Tibial artery (tissue), 4 donors: ENCODE measurements at regions not wholly inside any gene's neighbourhood (a gene's known extent, or its start where the extent isn't known, plus 50 kb on each side); places are given as distances from the start of the nearest gene placed in this dataset.

ENCODE experiments used
- DNase-seq, 2 donors: peaks; one replicate each; pipeline ENCODE4 v3.0.0-alpha.2; 2019
- H3K27ac ChIP-seq, 2 donors: fragments of 200-600 bp; sonication (generic) in 1 of 2; 1 replicate in 1 of 2; 2 replicates in 1 of 2; pipeline ENCODE4 v1.5.1; 2018 to 2019; ENCODE audit warnings: mild to moderate bottlenecking in 1 of 2
- H3K27me3 ChIP-seq, 2 donors: fragments of 200-600 bp; sonication (generic) in 1 of 2; one replicate each; pipeline versions ENCODE4 v1.5.1 to v1.6.0; 2016 to 2019
- H3K36me3 ChIP-seq, 3 donors: fragments of 200-600 bp; sonication (generic) in 2 of 3; one replicate each; pipeline ENCODE4 v1.5.1; 2016 to 2019; ENCODE audit warnings: mild to moderate bottlenecking in 2 of 3
- H3K4me1 ChIP-seq, 4 donors: fragments of 200-600 bp; sonication (generic) in 2 of 4; 1 replicate in 3 of 4; 2 replicates in 1 of 4; pipeline ENCODE4 v1.5.1; 2016 to 2019
- H3K4me3 ChIP-seq, 2 donors: fragments of 200-600 bp; sonication (generic) in 1 of 2; 1 replicate in 1 of 2; 2 replicates in 1 of 2; pipeline ENCODE4 v1.5.1; 2018 to 2019; ENCODE audit warnings: mild to moderate bottlenecking in 2 of 2
- H3K9me3 ChIP-seq, 3 donors: fragments of 200-600 bp; sonication (generic) in 1 of 3; one replicate each; pipeline ENCODE4 v1.5.1; 2016 to 2019
- intact Hi-C: fragments of 100-400 bp; cut with DNase I; formaldehyde crosslinking; loops from one replicate; pipeline ENCODE4 v1.15.0; 2023; ENCODE audit warnings: low total_unique reads
- TF ChIP-seq, protein P1 (sequence below), 2 experiments: fragments of 200-600 bp in 1 of 2; fragments of 450-650 bp in 1 of 2; IDR thresholded peaks; one replicate each; pipeline ENCODE4 v1.5.1; 2017 to 2019; ENCODE audit warnings: antibody characterized with exemption in 2 of 2, mild to moderate bottlenecking in 1 of 2, moderate library complexity in 1 of 2

DNA sequence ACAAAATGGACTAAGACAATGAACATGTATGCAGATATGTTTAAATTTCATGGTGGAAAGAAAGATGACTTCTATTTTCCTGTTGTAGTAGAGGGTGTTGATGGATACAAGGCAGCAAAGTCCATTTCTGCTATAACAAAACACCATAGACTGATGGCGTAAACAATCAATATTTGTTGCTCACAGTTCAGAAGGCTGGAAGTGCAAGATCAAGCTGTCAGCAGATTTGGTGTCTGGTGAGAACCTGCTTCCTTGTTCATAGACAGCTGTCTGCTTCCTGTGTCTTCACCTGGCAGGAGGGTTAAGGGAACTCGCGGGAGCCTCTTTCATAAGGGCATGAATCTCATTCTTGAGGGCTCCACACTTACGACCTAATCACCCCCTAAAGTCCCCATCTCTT, 83.0 kb upstream of the ELOVL5 start:
- no peaks in the 10 kb centered on the region for H3K9me3 ChIP-seq
- TF ChIP-seq, protein P1, sequence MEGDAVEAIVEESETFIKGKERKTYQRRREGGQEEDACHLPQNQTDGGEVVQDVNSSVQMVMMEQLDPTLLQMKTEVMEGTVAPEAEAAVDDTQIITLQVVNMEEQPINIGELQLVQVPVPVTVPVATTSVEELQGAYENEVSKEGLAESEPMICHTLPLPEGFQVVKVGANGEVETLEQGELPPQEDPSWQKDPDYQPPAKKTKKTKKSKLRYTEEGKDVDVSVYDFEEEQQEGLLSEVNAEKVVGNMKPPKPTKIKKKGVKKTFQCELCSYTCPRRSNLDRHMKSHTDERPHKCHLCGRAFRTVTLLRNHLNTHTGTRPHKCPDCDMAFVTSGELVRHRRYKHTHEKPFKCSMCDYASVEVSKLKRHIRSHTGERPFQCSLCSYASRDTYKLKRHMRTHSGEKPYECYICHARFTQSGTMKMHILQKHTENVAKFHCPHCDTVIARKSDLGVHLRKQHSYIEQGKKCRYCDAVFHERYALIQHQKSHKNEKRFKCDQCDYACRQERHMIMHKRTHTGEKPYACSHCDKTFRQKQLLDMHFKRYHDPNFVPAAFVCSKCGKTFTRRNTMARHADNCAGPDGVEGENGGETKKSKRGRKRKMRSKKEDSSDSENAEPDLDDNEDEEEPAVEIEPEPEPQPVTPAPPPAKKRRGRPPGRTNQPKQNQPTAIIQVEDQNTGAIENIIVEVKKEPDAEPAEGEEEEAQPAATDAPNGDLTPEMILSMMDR (IDR thresholded peaks at IDR 0.05) = no peak
- no peaks in the 10 kb centered on the region for H3K4me1 ChIP-seq
- intact Hi-C loops = no loop called here
- no peak overlapping the region for H3K4me3 ChIP-seq
- no peak for DNase-seq
- H3K27ac ChIP-seq = no peak overlapping the region
- no peaks in the 10 kb centered on the region for H3K27me3 ChIP-seq
- H3K36me3 ChIP-seq = no peaks in the 10 kb centered on the region

DNA sequence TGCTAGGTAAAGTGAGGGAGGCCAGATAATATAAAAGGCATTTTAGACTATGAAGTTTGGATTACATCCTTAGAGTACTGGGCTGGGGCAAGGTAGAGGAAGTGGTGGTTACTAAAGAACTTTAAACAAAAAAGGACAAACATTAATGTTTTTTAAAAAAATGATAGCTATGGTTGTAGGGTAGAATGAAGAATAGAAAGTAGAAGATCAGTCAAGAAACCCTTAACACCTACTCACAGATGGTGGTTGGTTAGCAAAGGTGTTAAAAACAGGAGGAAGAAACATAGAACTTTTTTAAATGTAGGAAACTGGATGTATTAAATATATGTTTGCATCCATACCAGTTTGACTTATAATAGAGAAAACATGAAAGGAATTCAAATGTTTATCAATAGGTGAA, 80.7 kb upstream of the ELOVL5 start:
- Histone ChIP-seq H3K27ac (no peak overlapping the region), H3K9me3 (no peaks in the 10 kb centered on the region), H3K4me1 (no peaks in the 10 kb centered on the region), H3K4me3 (no peak overlapping the region), H3K36me3 (no peaks in the 10 kb centered on the region), H3K27me3 (no peaks in the 10 kb centered on the region)
- intact Hi-C loops = no loop called here
- TF ChIP-seq, protein P1 (IDR thresholded peaks at IDR 0.05) = no peak
- DNase-seq = no peak

DNA sequence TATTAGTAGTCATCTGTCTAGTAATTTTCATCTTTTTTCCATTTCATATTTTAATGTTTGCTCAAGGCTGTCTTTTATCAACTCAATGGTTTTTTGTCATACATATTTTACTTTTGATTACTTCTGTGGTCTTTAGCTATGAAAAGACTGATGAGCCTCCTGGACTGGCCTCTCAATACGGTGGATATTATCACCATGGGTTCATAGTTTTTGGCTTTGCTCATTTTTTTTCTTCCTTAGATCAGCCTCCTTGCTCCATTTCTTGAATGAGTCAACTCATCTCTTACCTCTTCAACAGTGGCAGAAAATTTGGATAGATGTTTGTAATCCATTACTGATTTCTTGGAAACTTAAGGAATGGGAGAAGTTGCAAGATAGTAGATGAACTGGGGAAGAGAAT, 80.1 kb upstream of the ELOVL5 start:
- Histone ChIP-seq H3K27ac (no peak overlapping the region), H3K4me3 (no peak overlapping the region), H3K27me3 (no peaks in the 10 kb centered on the region), H3K4me1 (no peaks in the 10 kb centered on the region), H3K36me3 (no peaks in the 10 kb centered on the region), H3K9me3 (no peaks in the 10 kb centered on the region)
- intact Hi-C loops = no loop called here
- DNase-seq = no peak
- TF ChIP-seq, protein P1 (IDR thresholded peaks at IDR 0.05) = no peak

DNA sequence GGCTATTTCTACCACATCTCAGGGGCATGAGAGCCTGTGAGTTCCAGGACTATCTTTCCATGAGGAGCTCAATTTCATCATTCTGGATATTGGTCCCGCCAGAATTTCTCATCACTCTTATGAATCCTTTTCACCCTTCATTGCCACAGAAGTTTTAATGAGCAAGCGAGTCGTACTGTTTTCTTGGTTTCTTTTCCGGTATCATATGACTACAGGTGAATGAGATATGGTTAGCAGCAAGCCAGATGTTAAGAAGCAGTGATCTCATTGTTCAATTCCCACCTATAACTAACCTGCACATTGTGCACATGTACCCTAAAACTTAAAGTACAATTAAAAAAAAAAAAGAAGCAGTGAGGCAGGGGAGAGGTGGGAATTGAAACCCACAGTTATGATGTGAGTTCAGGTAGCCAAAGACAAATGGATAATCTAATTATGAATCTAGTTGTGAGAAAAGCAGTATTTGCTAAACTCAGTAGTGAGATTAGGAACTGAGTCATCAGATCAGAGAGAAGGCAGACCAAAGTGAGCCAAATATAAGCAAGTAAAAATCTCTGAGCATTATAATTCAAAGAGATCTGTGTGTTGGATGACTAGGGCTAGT, 78.0 kb upstream of the ELOVL5 start:
- H3K27me3 ChIP-seq = no peaks in the 10 kb centered on the region
- no peaks in the 10 kb centered on the region for H3K36me3 ChIP-seq
- DNase-seq = no peak
- no peak overlapping the region for H3K4me3 ChIP-seq
- no peaks in the 10 kb centered on the region for H3K4me1 ChIP-seq
- TF ChIP-seq, protein P1 (IDR thresholded peaks at IDR 0.05) = no peak
- no peaks in the 10 kb centered on the region for H3K9me3 ChIP-seq
- no peak overlapping the region for H3K27ac ChIP-seq
- intact Hi-C loops = no loop called here

DNA sequence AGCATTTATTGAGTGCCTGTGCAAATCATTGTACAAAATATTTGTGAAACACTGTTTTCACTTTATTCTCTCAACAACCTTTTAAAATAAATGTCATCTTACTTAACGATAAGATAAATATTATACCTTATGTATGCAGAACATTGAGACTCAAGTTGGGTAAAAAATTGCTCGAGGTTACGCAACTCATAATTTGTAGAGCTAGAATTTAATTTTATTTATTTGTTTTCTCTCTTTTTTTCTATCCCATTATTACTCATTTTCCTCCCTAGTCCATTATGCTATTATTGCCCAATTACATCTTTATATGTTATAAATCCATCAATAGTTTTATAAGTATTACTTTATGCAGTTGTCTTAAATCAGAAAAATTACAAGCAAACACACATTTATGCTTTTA, 77.4 kb upstream of the ELOVL5 start:
- no peak for DNase-seq
- no peaks in the 10 kb centered on the region for H3K27me3 ChIP-seq
- H3K27ac ChIP-seq = no peak overlapping the region
- no peaks in the 10 kb centered on the region for H3K36me3 ChIP-seq
- H3K4me3 ChIP-seq = no peak overlapping the region
- H3K9me3 ChIP-seq = no peaks in the 10 kb centered on the region
- no peaks in the 10 kb centered on the region for H3K4me1 ChIP-seq
- TF ChIP-seq, protein P1 (IDR thresholded peaks at IDR 0.05) = no peak
- intact Hi-C loops = no loop called here
